Erythroblast (primary cell): ENCODE measurements at regions not wholly inside any gene's neighbourhood (a gene's known extent, or its start where the extent isn't known, plus 50 kb on each side); places are given as distances from the start of the nearest gene placed in this dataset.

Experiments used
- GATA1 ChIP-seq: IDR thresholded peaks from 2 replicates; pipeline ENCODE4 v1.6.1; 2011; ENCODE audit warnings: low read depth, mild to moderate bottlenecking, control low read depth, low read length, moderate library complexity
- POLR2A ChIP-seq: IDR thresholded peaks from 2 replicates; pipeline ENCODE4 v1.6.1; 2011; ENCODE audit warnings: mild to moderate bottlenecking, low read length

DNA sequence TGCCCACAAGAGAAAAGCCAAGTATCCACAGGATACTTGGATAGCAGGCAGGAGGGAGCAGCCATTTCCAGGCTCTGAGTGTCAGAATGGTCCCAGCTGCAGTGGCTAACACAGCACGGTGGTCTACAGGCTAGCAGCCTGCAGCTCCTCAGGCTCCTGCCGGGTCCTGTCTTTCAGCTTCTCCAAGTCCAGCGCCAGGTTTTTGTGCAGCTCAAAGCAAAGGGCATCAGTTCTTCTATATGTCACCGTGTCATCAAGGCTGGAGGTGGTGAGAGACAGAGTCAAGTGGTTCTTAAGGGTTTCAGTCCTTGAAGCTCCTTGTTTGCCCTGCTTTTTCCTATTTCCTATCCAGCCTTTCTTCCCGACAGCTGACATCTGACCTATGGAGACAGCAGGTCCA is 188.6 kb downstream of the NUFIP1 start:
- no peak for TF ChIP-seq POLR2A
- no peak for TF ChIP-seq GATA1
